Neuronal stem cell (in vitro differentiated cells): ENCODE measurements at regions not wholly inside any gene's neighbourhood (a gene's known extent, or its start where the extent isn't known, plus 50 kb on each side); places are given as distances from the start of the nearest gene placed in this dataset.

Source experiments
- DNase-seq: peaks from one replicate; pipeline ENCODE4 v3.0.0-alpha.2; 2013; ENCODE audit warnings: low spot score
- H2AFZ ChIP-seq: one replicate; pipeline ENCODE4 v1.6.1; 2013; ENCODE audit warnings: mild to moderate bottlenecking, low read length, inconsistent platforms
- H2AK5ac ChIP-seq: 2 replicates; pipeline ENCODE4 v1.6.1; 2013; ENCODE audit warnings: low read depth, mild to moderate bottlenecking, inconsistent platforms, low read length, moderate library complexity, mixed read lengths
- H2BK120ac ChIP-seq: 2 replicates; pipeline ENCODE4 v1.6.1; 2013; ENCODE audit warnings: low read depth, mild to moderate bottlenecking, inconsistent platforms, low read length, moderate library complexity, mixed read lengths
- H2BK12ac ChIP-seq: one replicate; pipeline ENCODE4 v1.6.1; 2013; ENCODE audit warnings: low read length, inconsistent platforms
- H2BK15ac ChIP-seq: 2 replicates; pipeline ENCODE4 v1.6.1; 2013; ENCODE audit warnings: mild to moderate bottlenecking, low read length, inconsistent platforms, mixed read lengths
- H2BK5ac ChIP-seq: one replicate; pipeline ENCODE4 v1.6.1; 2013; ENCODE audit warnings: inconsistent platforms, mild to moderate bottlenecking, low read length, moderate library complexity
- H3K14ac ChIP-seq: one replicate; pipeline ENCODE4 v1.6.1; 2013; ENCODE audit warnings: low read length, inconsistent platforms
- H3K18ac ChIP-seq: 2 replicates; pipeline ENCODE4 v1.6.1; 2013; ENCODE audit warnings: low read length, inconsistent platforms
- H3K23ac ChIP-seq: 2 replicates; pipeline ENCODE4 v1.6.1; 2013; ENCODE audit warnings: low read depth, mild to moderate bottlenecking, mixed read lengths, low read length, inconsistent platforms; ENCODE audit not compliant: poor library complexity
- H3K27ac ChIP-seq: replicated peaks from 3 replicates; pipeline ENCODE4 v1.5.1; 2013; ENCODE audit warnings: low read length, inconsistent platforms
- H3K27me3 ChIP-seq, 3 experiments: 2 replicates each; pipeline ENCODE4 v1.6.1; 2013; ENCODE audit warnings: low read length in 3 of 3, mild to moderate bottlenecking in 2 of 3, inconsistent platforms in 1 of 3, low read depth in 1 of 3, mixed read lengths in 1 of 3, moderate library complexity in 1 of 3; ENCODE audit not compliant: control insufficient read depth in 3 of 3, insufficient read depth in 3 of 3
- H3K36me3 ChIP-seq, 2 donors: replicated peaks in 1 of 2; 2 replicates each; pipeline ENCODE4 v1.6.1; 2013; ENCODE audit warnings: low read length in 2 of 2; ENCODE audit not compliant: control insufficient read depth in 2 of 2, insufficient read depth in 2 of 2
- H3K4ac ChIP-seq: 2 replicates; pipeline ENCODE4 v1.6.1; 2013; ENCODE audit warnings: inconsistent platforms, mild to moderate bottlenecking, low read length, moderate library complexity
- H3K4me1 ChIP-seq, 2 donors: 1 replicate in 1 of 2; 2 replicates in 1 of 2; pipeline ENCODE4 v1.6.1; 2013; ENCODE audit warnings: low read length in 2 of 2, low read depth in 1 of 2; ENCODE audit not compliant: control insufficient read depth in 2 of 2, insufficient read depth in 1 of 2
- H3K4me2 ChIP-seq: one replicate; pipeline ENCODE4 v1.6.1; 2013; ENCODE audit warnings: mild to moderate bottlenecking, low read length, inconsistent platforms; ENCODE audit not compliant: insufficient read depth, poor library complexity, severe bottlenecking
- H3K4me3 ChIP-seq, 2 donors: 2 replicates each; pipeline ENCODE4 v1.5.1; 2013; ENCODE audit warnings: low read length in 2 of 2, mild to moderate bottlenecking in 2 of 2, inconsistent platforms in 1 of 2, moderate library complexity in 1 of 2
- H3K79me1 ChIP-seq: one replicate; pipeline ENCODE4 v1.6.1; 2013; ENCODE audit warnings: low read depth, mild to moderate bottlenecking, inconsistent platforms, low read length, moderate library complexity
- H3K9ac ChIP-seq: one replicate; pipeline ENCODE4 v1.6.1; 2013; ENCODE audit warnings: mild to moderate bottlenecking, low read depth, low read length, inconsistent platforms; ENCODE audit not compliant: poor library complexity
- H3K9me3 ChIP-seq, 2 donors: replicated peaks in 1 of 2; 2 replicates each; pipeline versions ENCODE3 to v1.6.1; 2013; ENCODE audit warnings: low read length in 2 of 2, mild to moderate bottlenecking in 2 of 2, inconsistent platforms in 1 of 2, low read depth in 1 of 2, mixed read lengths in 1 of 2, moderate library complexity in 1 of 2; ENCODE audit not compliant: control insufficient read depth in 2 of 2, insufficient read depth in 1 of 2
- H4K8ac ChIP-seq: one replicate; pipeline ENCODE4 v1.6.1; 2013; ENCODE audit warnings: low read depth, mild to moderate bottlenecking, inconsistent platforms, low read length, moderate library complexity
- H4K91ac ChIP-seq: one replicate; pipeline ENCODE4 v1.6.1; 2013; ENCODE audit warnings: low read length, low read depth, mild to moderate bottlenecking, inconsistent platforms; ENCODE audit not compliant: poor library complexity
- WGBS, 2 donors: extraction: QIAGEN DNeasy Blood & Tissue Kit; methylation state at CpG; one replicate each; pipeline ENCODE4 v1.1.7; 2013; ENCODE audit warnings: missing lambda C conversion rate in 2 of 2, mixed read lengths in 1 of 2; ENCODE audit not compliant: insufficient read length in 2 of 2, insufficient replicate concordance in 1 of 2; ENCODE audit errors: extremely low coverage in 2 of 2; 5-methylcytosine and 5-hydroxymethylcytosine counted together

DNA sequence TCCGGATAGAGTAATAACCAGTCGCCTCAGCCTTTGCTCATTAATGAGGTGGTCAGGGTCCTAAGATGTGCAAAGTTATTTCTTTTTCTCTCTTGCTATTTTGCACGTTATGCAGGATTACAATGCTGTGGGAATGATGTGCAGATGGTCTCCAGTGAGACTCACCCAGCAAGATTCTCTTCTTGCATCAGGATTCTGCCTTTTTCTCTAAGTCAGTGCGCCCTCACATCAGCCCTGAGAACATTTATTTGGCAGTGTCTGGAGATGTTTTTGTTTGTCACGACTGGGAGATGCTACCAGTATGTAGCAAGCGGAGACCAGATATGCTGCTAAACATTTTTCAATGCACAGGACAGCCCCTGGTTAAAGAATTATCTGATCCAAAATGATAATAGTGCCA, 280.3 kb upstream of the WWC1 start:
- DNase-seq, result no peak
- Histone ChIP-seq H3K27me3 (no peaks in the 10 kb centered on the region), H2AFZ (no peak overlapping the region), H2BK5ac (no peak overlapping the region), H3K36me3 (no peaks in the 10 kb centered on the region), H4K8ac (no peak overlapping the region), H3K4ac (no peak overlapping the region), H3K14ac (no peak overlapping the region), H3K9ac (no peak overlapping the region), H3K79me1 (peaks cover 2% of the 10 kb centered on the region), H4K91ac (no peak overlapping the region), H3K4me2 (no peak overlapping the region), H2BK120ac (no peak overlapping the region), H3K27ac (no peak overlapping the region), H3K9me3 (no peaks in the 10 kb centered on the region), H3K4me3 (no peak overlapping the region), H2BK15ac (no peak overlapping the region), H3K23ac (no peak overlapping the region), H3K4me1 (peaks cover 0 to 7% of the 10 kb centered on the region in 2 donors), H2BK12ac (no peak overlapping the region), H3K18ac (no peak overlapping the region), H2AK5ac (no peak overlapping the region)
- WGBS, 2 donors, result no CpG with 5 or more reads among the region's 6 CpGs

DNA sequence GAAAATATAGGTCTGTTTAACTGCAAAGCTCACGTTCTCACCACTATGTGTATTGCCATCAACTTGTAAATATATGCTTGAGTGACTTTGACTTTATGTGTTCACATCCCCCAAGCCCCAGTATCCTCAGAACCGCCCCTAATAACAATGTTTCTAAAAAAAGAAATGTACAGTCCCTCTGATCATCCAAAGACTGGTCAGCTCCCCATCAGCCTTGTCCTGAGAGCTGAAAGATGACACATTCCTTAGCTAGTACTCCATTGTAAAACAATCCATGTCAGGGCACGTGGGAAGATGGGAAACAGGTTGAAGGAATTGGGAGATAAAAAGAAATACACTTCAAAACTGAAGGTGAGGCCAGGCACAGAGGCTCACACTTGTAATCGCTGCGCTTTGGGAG, 279.4 kb upstream of the WWC1 start:
- no peak overlapping the region for H2BK5ac ChIP-seq
- WGBS, 2 donors, result no CpG with 5 or more reads among the region's 5 CpGs
- no peak overlapping the region for H3K27ac ChIP-seq

DNA sequence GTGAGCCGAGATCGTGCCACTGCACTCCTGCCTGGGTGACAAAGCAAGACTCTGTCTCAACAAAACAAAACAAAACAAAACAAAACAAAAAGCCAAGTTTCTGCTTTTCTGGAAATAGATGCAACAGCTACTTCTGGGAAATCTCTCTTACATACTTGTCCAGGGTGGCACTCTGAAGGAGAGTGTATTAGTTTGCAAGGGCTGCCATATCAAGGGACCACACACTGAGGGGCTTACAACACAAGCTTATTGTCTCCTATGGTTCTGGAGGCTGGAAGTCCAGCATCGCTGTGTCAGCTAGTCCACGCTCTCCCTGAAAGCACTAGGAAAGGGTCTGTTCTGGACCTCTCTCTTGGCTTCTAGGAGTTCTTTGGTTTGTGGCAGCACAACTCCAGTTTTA, 277.9 kb upstream of the WWC1 start:
- Histone ChIP-seq H3K18ac (no peak overlapping the region), H4K91ac (no peak overlapping the region), H3K23ac (no peak overlapping the region), H2AFZ (no peak overlapping the region), H2BK15ac (no peak overlapping the region), H3K27ac (no peak overlapping the region), H2AK5ac (no peak overlapping the region), H3K4me3 (no peak overlapping the region), H3K14ac (no peak overlapping the region), H3K4me2 (no peak overlapping the region), H3K4me1 (peaks cover 0 to 7% of the 10 kb centered on the region in 2 donors), H3K9ac (no peak overlapping the region), H4K8ac (no peak overlapping the region), H3K36me3 (no peaks in the 10 kb centered on the region), H2BK12ac (no peak overlapping the region), H2BK5ac (no peak overlapping the region), H3K9me3 (no peaks in the 10 kb centered on the region), H2BK120ac (no peak overlapping the region), H3K4ac (no peak overlapping the region), H3K27me3 (no peaks in the 10 kb centered on the region), H3K79me1 (peaks cover 2% of the 10 kb centered on the region)
- no CpG with 5 or more reads among the region's 4 CpGs for WGBS, 2 donors
- no peak for DNase-seq

More for the DNA sequence above, 279.4 kb upstream of the WWC1 start:
- H2AFZ ChIP-seq, result no peak overlapping the region
- no peak overlapping the region for H3K4me2 ChIP-seq
- peaks cover 2% of the 10 kb centered on the region for H3K79me1 ChIP-seq
- H4K91ac ChIP-seq, result no peak overlapping the region
- H2AK5ac ChIP-seq, result no peak overlapping the region
- H3K9me3 ChIP-seq, result no peaks in the 10 kb centered on the region
- no peak overlapping the region for H2BK12ac ChIP-seq
- no peaks in the 10 kb centered on the region for H3K27me3 ChIP-seq
- H3K4ac ChIP-seq, result no peak overlapping the region
- no peak overlapping the region for H3K9ac ChIP-seq
- H2BK15ac ChIP-seq, result no peak overlapping the region
- H4K8ac ChIP-seq, result no peak overlapping the region
- no peaks in the 10 kb centered on the region for H3K36me3 ChIP-seq
- H3K4me1 ChIP-seq, result peaks cover 0 to 7% of the 10 kb centered on the region in 2 donors
- no peak overlapping the region for H3K4me3 ChIP-seq
- H3K18ac ChIP-seq, result no peak overlapping the region
- H2BK120ac ChIP-seq, result no peak overlapping the region
- no peak overlapping the region for H3K14ac ChIP-seq
- no peak for DNase-seq
- H3K23ac ChIP-seq, result no peak overlapping the region

DNA sequence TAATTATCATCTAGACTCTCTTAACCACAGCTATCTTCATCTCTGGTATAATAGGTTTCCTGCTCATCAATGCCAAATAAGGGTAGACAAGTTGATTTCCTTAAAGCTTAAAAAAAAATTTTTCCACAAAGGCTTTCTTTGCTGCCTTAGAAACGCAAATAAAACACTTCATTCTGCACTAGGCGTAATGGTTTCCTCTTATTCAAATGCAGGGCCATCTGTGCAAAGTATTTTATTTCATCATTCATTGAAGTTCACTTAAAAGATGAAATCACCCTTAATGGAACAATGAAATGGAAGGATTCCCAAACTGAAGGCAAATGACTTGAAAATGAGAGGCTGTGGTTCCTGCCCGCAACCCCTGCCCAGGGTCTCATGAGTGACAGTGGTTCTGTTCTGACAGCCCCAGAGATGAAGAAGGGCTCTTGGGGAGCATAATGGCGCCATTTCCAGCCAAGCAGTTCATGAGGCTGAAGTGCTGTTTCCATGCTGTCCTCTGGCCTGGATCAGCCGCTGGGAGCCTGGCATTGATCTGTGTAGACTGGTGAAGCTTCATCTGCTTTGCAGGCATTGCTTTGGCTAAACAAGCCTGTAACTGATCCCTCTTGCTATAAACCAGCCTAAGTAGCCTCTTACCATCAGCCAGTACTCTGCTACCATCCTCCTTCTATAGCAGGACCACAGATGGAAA, 276.9 kb upstream of the WWC1 start:
- no peak overlapping the region for H3K4me2 ChIP-seq
- no peak overlapping the region for H3K4me3 ChIP-seq
- no peak for DNase-seq
- whole genome bisulfite sequencing, 2 donors, result no CpG with 5 or more reads among the region's 5 CpGs
- H3K9ac ChIP-seq, result no peak overlapping the region
- H2BK15ac ChIP-seq, result no peak overlapping the region
- no peaks in the 10 kb centered on the region for H3K36me3 ChIP-seq
- no peak overlapping the region for H2AFZ ChIP-seq
- H3K79me1 ChIP-seq, result peaks cover 2% of the 10 kb centered on the region
- H4K91ac ChIP-seq, result no peak overlapping the region
- no peak overlapping the region for H3K14ac ChIP-seq
- no peak overlapping the region for H3K27ac ChIP-seq
- no peak overlapping the region for H4K8ac ChIP-seq
- H3K4me1 ChIP-seq, result peaks cover 0 to 7% of the 10 kb centered on the region in 2 donors
- H3K27me3 ChIP-seq, result no peaks in the 10 kb centered on the region
- H2BK5ac ChIP-seq, result no peak overlapping the region
- no peak overlapping the region for H2BK120ac ChIP-seq
- no peak overlapping the region for H2BK12ac ChIP-seq
- H2AK5ac ChIP-seq, result no peak overlapping the region
- no peak overlapping the region for H3K4ac ChIP-seq
- no peak overlapping the region for H3K23ac ChIP-seq
- no peaks in the 10 kb centered on the region for H3K9me3 ChIP-seq
- peak overlapping the region; percentile 9 for H3K18ac ChIP-seq
